ENCODE measurements at regions not wholly inside any gene's neighbourhood (a gene's known extent, or its start where the extent isn't known, plus 50 kb on each side); places are given as distances from the start of the nearest gene placed in this dataset.

DNA sequence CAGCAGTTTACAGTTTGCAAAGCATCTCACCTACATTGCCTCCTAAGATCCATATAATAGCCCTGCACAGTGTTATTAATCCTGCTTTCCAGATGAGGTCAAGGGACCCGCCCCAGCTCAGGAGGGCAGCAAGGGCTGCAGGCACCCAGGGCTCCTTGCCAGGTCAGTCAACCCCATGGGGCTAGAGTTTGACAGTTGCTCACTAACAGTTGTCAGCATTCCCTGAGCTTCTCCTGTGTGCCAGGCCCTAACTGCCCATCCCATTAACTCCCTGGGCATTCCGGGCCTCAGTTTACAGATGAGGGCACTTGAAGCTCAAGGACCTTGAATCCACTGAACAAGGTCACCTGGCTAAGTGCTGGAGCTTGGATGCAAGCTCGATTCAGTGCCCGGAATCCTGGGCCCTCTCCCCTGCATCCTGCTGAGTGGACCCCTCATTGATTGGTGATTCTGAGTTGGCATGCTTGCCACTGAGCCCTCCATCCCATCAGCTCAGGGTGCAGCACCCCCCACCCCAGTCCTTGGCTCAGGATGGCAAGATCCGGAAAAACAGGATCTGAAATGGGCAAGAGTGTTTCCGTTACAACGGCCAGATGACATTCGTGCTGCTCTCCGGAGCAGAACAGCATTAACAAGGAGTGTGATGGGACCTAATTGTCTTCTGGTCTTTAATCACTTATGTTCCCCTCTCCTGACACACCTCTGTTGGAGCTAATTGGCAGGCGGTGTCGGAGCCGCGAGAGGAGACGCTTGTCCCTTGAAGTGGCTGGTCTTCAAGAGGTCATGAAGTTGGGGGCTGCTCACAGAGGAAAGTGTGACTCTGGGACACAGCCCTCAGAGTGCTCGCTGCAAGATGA is 87.4 kb upstream of the SHISAL1 start:
- TF ChIP-seq GATA2 (IDR thresholded peaks at IDR 0.05; ENCODE audit: low read depth, low read length) (no peak), GATA3 (IDR thresholded peaks at IDR 0.05; ENCODE audit: low read depth, low read length) (no peak)

Data from SH-SY5Y (cell line).